WTC11 (cell line): ENCODE measurements at regions not wholly inside any gene's neighbourhood (a gene's known extent, or its start where the extent isn't known, plus 50 kb on each side); places are given as distances from the start of the nearest gene placed in this dataset.
A peak's percentile ranks its signal among the peaks of the same experiment; 100 is the strongest.

ENCODE experiments used
- ATAC-seq: fragments of 200-7000 bp; cut with Tn5 transposase; 2 replicates; pipeline ENCODE4 v1.10.0; 2021; ENCODE audit warnings: mild to moderate bottlenecking, moderate library complexity
- CTCF ChIA-PET: fragments of 300-600 bp; sonication (Branson Sonifier 250); formaldehyde crosslinking; loops from one replicate; lab custom pipeline; 2021; ENCODE audit warnings: antibody characterized with exemption; lab: Charles Lee
- POLR2A ChIA-PET: fragments of 350-600 bp; sonication (Branson Sonifier 250); formaldehyde crosslinking; loops from one replicate; lab custom pipeline; 2021; ENCODE audit warnings: antibody characterized with exemption; lab: Charles Lee
- DNase-seq: peaks from one replicate; pipeline ENCODE4 v3.0.0; 2021; ENCODE audit warnings: low spot score
- H3K27ac Mint-ChIP-seq: 2 replicates; pipeline ENCODE4 v1.8.0; 2021; ENCODE audit warnings: mixed read lengths
- H3K27me3 Mint-ChIP-seq: 2 replicates; pipeline ENCODE4 v1.8.0; 2021; ENCODE audit warnings: low read depth, mild to moderate bottlenecking, moderate library complexity, mixed read lengths
- H3K36me3 Mint-ChIP-seq: 2 replicates; pipeline ENCODE4 v1.8.0; 2021; ENCODE audit warnings: mixed read lengths
- H3K4me1 Mint-ChIP-seq: 2 replicates; pipeline ENCODE4 v1.8.0; 2022; ENCODE audit warnings: mixed read lengths
- H3K4me3 Mint-ChIP-seq: 2 replicates; pipeline ENCODE4 v1.8.0; 2021; ENCODE audit warnings: mild to moderate bottlenecking, moderate library complexity, mixed read lengths
- H3K9me3 Mint-ChIP-seq: 2 replicates; pipeline ENCODE4 v1.8.0; 2021; ENCODE audit warnings: mixed read lengths
- AR ChIP-seq: fragments of 250-450 bp; sonication (Bioruptor Pico); IDR thresholded peaks from 2 replicates; pipeline ENCODE4 v1.9.0; 2021; ENCODE audit warnings: mild to moderate bottlenecking
- ATF3 ChIP-seq: sonication (generic); formaldehyde crosslinking; conservative IDR thresholded peaks from 2 replicates; pipeline ENCODE4 v1.8.1; 2022; ENCODE audit warnings: mild to moderate bottlenecking, missing genetic modification reagents
- ATF6 ChIP-seq: sonication (generic); formaldehyde crosslinking; IDR thresholded peaks from 2 replicates; pipeline ENCODE4 v1.8.1; 2023; ENCODE audit warnings: mild to moderate bottlenecking, missing genetic modification reagents
- CREB1 ChIP-seq: sonication (generic); formaldehyde crosslinking; IDR thresholded peaks from 2 replicates; pipeline ENCODE4 v1.8.0; 2023; ENCODE audit warnings: mild to moderate bottlenecking, missing genetic modification reagents
- CREM ChIP-seq: sonication (generic); formaldehyde crosslinking; IDR thresholded peaks from 2 replicates; pipeline ENCODE4 v1.8.1; 2022; ENCODE audit warnings: mild to moderate bottlenecking, missing genetic modification reagents, moderate library complexity
- ELF4 ChIP-seq: sonication (generic); formaldehyde crosslinking; IDR thresholded peaks from 2 replicates; pipeline ENCODE4 v1.8.1; 2022; ENCODE audit warnings: low read depth, mild to moderate bottlenecking, moderate library complexity, missing genetic modification reagents
- JAZF1 ChIP-seq: fragments of 250-450 bp; sonication (Bioruptor Pico); IDR thresholded peaks from 2 replicates; pipeline ENCODE4 v1.9.0; 2021; ENCODE audit warnings: moderate library complexity, mild to moderate bottlenecking, inconsistent platforms
- MYBL2 ChIP-seq: sonication (generic); formaldehyde crosslinking; IDR thresholded peaks from 2 replicates; pipeline ENCODE4 v1.8.1; 2023; ENCODE audit warnings: mild to moderate bottlenecking, moderate library complexity, missing genetic modification reagents
- NFATC4 ChIP-seq: fragments of 250-450 bp; sonication (Bioruptor Pico); IDR thresholded peaks from 2 replicates; pipeline ENCODE4 v1.9.0; 2021; ENCODE audit warnings: mild to moderate bottlenecking
- RELA ChIP-seq: sonication (generic); formaldehyde crosslinking; IDR thresholded peaks from 2 replicates; pipeline ENCODE4 v1.8.1; 2022; ENCODE audit warnings: missing genetic modification reagents, mild to moderate bottlenecking, borderline replicate concordance
- USF1 ChIP-seq: sonication (generic); formaldehyde crosslinking; IDR thresholded peaks from 2 replicates; pipeline ENCODE4 v1.8.0; 2022; ENCODE audit warnings: mild to moderate bottlenecking, missing genetic modification reagents
- ZNF121 ChIP-seq: sonication (generic); formaldehyde crosslinking; IDR thresholded peaks from 2 replicates; pipeline ENCODE4 v1.8.0; 2023; ENCODE audit warnings: missing genetic modification reagents
- ZNF219 ChIP-seq: sonication (generic); formaldehyde crosslinking; IDR thresholded peaks from 2 replicates; pipeline ENCODE4 v1.8.0; 2023; ENCODE audit warnings: missing genetic modification reagents, mild to moderate bottlenecking, borderline replicate concordance
- ZNF396 ChIP-seq: fragments of 250-450 bp; sonication (Bioruptor Pico); IDR thresholded peaks from 2 replicates; pipeline ENCODE4 v1.8.0; 2021; ENCODE audit warnings: mild to moderate bottlenecking, moderate library complexity, borderline replicate concordance
- ZNF416 ChIP-seq: fragments of 250-450 bp; sonication (Bioruptor Pico); IDR thresholded peaks from 2 replicates; pipeline ENCODE4 v1.9.0; 2021; ENCODE audit warnings: mild to moderate bottlenecking, inconsistent platforms
- ZNF512 ChIP-seq: sonication (generic); formaldehyde crosslinking; IDR thresholded peaks from 2 replicates; pipeline ENCODE4 v1.8.1; 2022; ENCODE audit warnings: missing genetic modification reagents, borderline replicate concordance
- TF ChIP-seq, protein P1 (sequence below): sonication (generic); formaldehyde crosslinking; IDR thresholded peaks from 2 replicates; pipeline ENCODE4 v1.8.1; 2023; ENCODE audit warnings: mild to moderate bottlenecking, missing genetic modification reagents, moderate library complexity
- TF ChIP-seq, protein P2 (sequence below): sonication (generic); formaldehyde crosslinking; IDR thresholded peaks from 2 replicates; pipeline ENCODE4 v1.8.0; 2022; ENCODE audit warnings: mild to moderate bottlenecking, missing genetic modification reagents

DNA sequence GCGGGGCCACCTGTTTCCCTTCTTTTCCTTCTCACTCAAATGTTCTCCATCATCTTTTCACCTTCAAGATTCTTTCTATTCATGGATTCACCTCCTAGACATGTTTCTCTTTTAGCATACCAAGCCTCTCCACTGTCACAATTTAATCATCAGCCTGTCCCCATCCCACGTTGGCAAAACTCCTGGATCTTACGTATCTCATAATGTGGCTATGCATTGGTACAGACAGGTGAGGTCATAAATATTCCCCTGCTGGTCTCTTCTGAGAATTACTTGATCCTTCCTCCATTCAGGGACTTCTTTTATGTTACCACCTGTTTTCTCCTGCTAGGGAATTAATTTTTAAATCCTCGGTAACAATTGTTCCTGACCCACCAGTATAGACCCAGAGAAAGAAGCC, 262.6 kb upstream of the NEBL start:
- peak; percentile 8; the same call in 1 of the 2 replicates for ATAC-seq

DNA sequence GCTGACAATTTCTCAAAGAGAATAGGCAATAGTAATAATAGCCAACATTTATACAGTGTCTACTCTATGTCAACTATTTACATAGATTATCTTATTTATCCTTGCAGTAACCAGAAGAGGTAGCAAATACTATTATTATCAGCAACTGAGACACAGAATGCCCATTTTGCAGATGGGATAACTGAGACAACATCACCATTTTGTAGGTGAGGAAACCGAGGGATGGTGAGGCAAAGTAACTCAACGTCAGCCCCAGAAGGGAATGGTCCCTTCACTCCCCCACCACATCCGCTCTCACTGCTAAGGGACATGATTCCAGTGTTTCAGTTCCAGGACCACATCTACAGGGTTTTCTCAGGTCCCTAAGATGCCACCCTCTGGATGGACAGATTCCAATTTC, 261.2 kb upstream of the NEBL start:
- TF ChIP-seq JAZF1 (CRISPR knock-in tag) (no peak), AR (no peak), USF1 (no peak), ZNF416 (CRISPR knock-in tag) (no peak)
- TF ChIP-seq, protein P1, sequence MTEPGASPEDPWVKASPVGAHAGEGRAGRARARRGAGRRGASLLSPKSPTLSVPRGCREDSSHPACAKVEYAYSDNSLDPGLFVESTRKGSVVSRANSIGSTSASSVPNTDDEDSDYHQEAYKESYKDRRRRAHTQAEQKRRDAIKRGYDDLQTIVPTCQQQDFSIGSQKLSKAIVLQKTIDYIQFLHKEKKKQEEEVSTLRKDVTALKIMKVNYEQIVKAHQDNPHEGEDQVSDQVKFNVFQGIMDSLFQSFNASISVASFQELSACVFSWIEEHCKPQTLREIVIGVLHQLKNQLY (CRISPR knock-in tag): no peak
- TF ChIP-seq, protein P2, sequence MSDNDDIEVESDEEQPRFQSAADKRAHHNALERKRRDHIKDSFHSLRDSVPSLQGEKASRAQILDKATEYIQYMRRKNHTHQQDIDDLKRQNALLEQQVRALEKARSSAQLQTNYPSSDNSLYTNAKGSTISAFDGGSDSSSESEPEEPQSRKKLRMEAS (CRISPR knock-in tag): no peak
- ChIA-PET POLR2A (no interaction called here), CTCF (no interaction called here)
- peaks cover 25% of the 10 kb centered on the region for H3K9me3 Mint-ChIP-seq
- no peak overlapping the region for H3K4me3 Mint-ChIP-seq
- no peak overlapping the region for H3K27ac Mint-ChIP-seq
- peaks cover 24% of the 10 kb centered on the region for H3K36me3 Mint-ChIP-seq
- no peaks in the 10 kb centered on the region for H3K27me3 Mint-ChIP-seq
- ATAC-seq (no peak), DNase-seq (no peak)
- H3K4me1 Mint-ChIP-seq: peaks cover 30% of the 10 kb centered on the region

More for the DNA sequence above, 262.6 kb upstream of the NEBL start:
- CTCF ChIA-PET: interaction anchor here (1.6 kb wide), 1 partner anchor 13 kb away, joined by 5 read pairs; no protein-coding TSS in a partner anchor
- no peak for TF ChIP-seq ATF3 (CRISPR knock-in tag)
- no peak for TF ChIP-seq RELA (CRISPR knock-in tag)
- TF ChIP-seq, all 79 proteins: peak for 0
- Mint-ChIP-seq H3K27me3 (no peaks in the 10 kb centered on the region), H3K4me1 (peaks cover 30% of the 10 kb centered on the region), H3K9me3 (peaks cover 28% of the 10 kb centered on the region), H3K27ac (no peak overlapping the region; the same call in 1 of the 2 replicates), H3K4me3 (no peak overlapping the region), H3K36me3 (peaks cover 27% of the 10 kb centered on the region)
- DNase-seq: no peak
- POLR2A ChIA-PET: interaction anchor here (0.8 kb wide), 1 partner anchor 13 kb away, joined by 3 read pairs; no protein-coding TSS in a partner anchor

DNA sequence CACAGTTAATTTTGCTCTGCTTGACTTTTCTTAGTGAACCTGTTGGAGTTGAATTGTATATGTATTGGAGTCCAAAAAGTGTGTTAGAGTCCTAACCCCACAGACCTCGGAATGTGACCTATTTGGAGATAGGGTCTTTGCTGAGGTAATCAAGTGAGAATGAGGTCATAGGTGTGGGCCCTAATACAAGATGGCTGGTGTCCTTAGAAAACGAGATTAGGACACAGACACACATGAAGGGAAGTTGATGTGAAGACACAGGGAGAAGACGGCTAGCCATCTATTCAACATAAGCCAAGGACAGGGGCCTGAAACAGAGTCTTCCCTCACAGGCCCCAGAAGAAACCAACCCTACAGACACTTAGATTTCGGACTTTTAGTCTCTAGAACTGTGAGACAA, 260.6 kb upstream of the NEBL start:
- Mint-ChIP-seq H3K9me3 (peaks cover 19% of the 10 kb centered on the region), H3K4me1 (peaks cover 30% of the 10 kb centered on the region), H3K4me3 (no peak overlapping the region), H3K36me3 (peaks cover 19% of the 10 kb centered on the region)
- POLR2A ChIA-PET: no interaction called here
- TF ChIP-seq ZNF512 (CRISPR knock-in tag) (no peak), ZNF219 (CRISPR knock-in tag) (no peak), ELF4 (CRISPR knock-in tag) (no peak), CREB1 (CRISPR knock-in tag) (no peak), NFATC4 (CRISPR knock-in tag) (no peak), MYBL2 (no peak), ZNF121 (CRISPR knock-in tag) (no peak), CREM (CRISPR knock-in tag) (no peak), ATF6 (CRISPR knock-in tag) (no peak), ZNF396 (CRISPR knock-in tag) (no peak)
- TF ChIP-seq, all 79 proteins: peak for 0
- DNase-seq (no peak), ATAC-seq (no peak)
- CTCF ChIA-PET: no interaction called here
- no peak overlapping the region for H3K27ac Mint-ChIP-seq
- no peaks in the 10 kb centered on the region for H3K27me3 Mint-ChIP-seq
